ENCODE measurements at regions not wholly inside any gene's neighbourhood (a gene's known extent, or its start where the extent isn't known, plus 50 kb on each side); places are given as distances from the start of the nearest gene placed in this dataset.

GRCh38 chr1:242582669-242583068, 58.2 kb upstream of the PLD5 start:
- no peak for TF ChIP-seq POLR2A (IDR thresholded peaks at IDR 0.05; ENCODE audit: low read depth, low read length)
- no peak for TF ChIP-seq POLR2AphosphoS5 (IDR thresholded peaks at IDR 0.05; ENCODE audit: low read depth, low read length)
- TF ChIP-seq TAF1 (IDR thresholded peaks at IDR 0.05; ENCODE audit: borderline replicate concordance, low read depth, low read length), result no peak
